Endothelial cell of umbilical vein (primary cell): ENCODE measurements at regions not wholly inside any gene's neighbourhood (a gene's known extent, or its start where the extent isn't known, plus 50 kb on each side); places are given as distances from the start of the nearest gene placed in this dataset.
A peak's percentile ranks its signal among the peaks of the same experiment; 100 is the strongest.

Experiments used
- BruUV-seq: library from RNA; stranded (reverse); fragments of 400-500 nt; replicated peaks from 2 replicates; lab custom pipeline; 2021; lab: Mats Ljungman, UMichigan
- CTCF ChIA-PET: fragments of 300-600, 350-600 bp; sonication (Branson Sonifier 250); formaldehyde crosslinking; loops from one replicate; lab custom pipeline; 2021; ENCODE audit warnings: antibody characterized with exemption, inconsistent platforms; lab: Charles Lee
- POLR2A ChIA-PET: fragments of 300-600, 350-600 bp; sonication (Branson Sonifier 250); formaldehyde crosslinking; loops from one replicate; lab custom pipeline; 2021; ENCODE audit warnings: antibody characterized with exemption, inconsistent platforms; lab: Charles Lee
- DNase-seq: peaks from one replicate; pipeline ENCODE4 v3.0.0-alpha.2; 2011; ENCODE audit warnings: low read depth, low spot score
- FAIRE-seq: peaks from 2 replicates; lab custom pipeline; 2011; peaks lifted over from hg19 to GRCh38; lab: Jason Lieb, UNC
- H2AFZ ChIP-seq: 2 replicates; pipeline ENCODE4 v1.6.0; 2012; ENCODE audit warnings: low read depth, low read length, control low read depth, inconsistent platforms
- H3K27ac ChIP-seq: 2 replicates; pipeline ENCODE4 v1.5.1; 2011; ENCODE audit warnings: low read depth, mild to moderate bottlenecking, control low read depth, low read length, moderate library complexity; ENCODE audit not compliant: insufficient read depth
- H3K27me3 ChIP-seq, 2 experiments: 2 replicates each; pipeline versions ENCODE4 v1.6.0 to v1.6.1; 2011; ENCODE audit warnings: low read length in 2 of 2, mixed read lengths in 1 of 2; ENCODE audit not compliant: control insufficient read depth in 2 of 2, insufficient read depth in 2 of 2
- H3K36me3 ChIP-seq, 2 experiments: 2 replicates in 1 of 2; 3 replicates in 1 of 2; pipeline ENCODE4 v1.5.1; 2011; ENCODE audit warnings: low read length in 2 of 2, mild to moderate bottlenecking in 1 of 2, moderate library complexity in 1 of 2; ENCODE audit not compliant: control insufficient read depth in 2 of 2, insufficient read depth in 2 of 2; ENCODE audit errors: extremely low read depth in 1 of 2
- H3K4me1 ChIP-seq: 3 replicates; pipeline ENCODE4 v1.5.1; 2011; ENCODE audit warnings: mild to moderate bottlenecking, low read length; ENCODE audit not compliant: control insufficient read depth, insufficient read depth; ENCODE audit errors: extremely low read depth
- H3K4me2 ChIP-seq: 2 replicates; pipeline ENCODE4 v1.6.1; 2011; ENCODE audit warnings: low read length, control low read depth, mixed read lengths; ENCODE audit not compliant: insufficient read depth
- H3K4me3 ChIP-seq, 3 experiments: fragments of 200-600 bp in 1 of 3; sonication (generic), shearing (Covaris generic) in 1 of 3; replicated peaks in 1 of 3; 2 replicates each; pipeline ENCODE4 v1.5.1; 2011 to 2016; ENCODE audit warnings: control low read depth in 3 of 3, low read length in 3 of 3, mild to moderate bottlenecking in 2 of 3, inconsistent platforms in 1 of 3, low read depth in 1 of 3, moderate library complexity in 1 of 3; ENCODE audit not compliant: insufficient read depth in 1 of 3
- H3K79me2 ChIP-seq: 2 replicates; pipeline ENCODE4 v1.6.0; 2012; ENCODE audit warnings: low read length, inconsistent platforms; ENCODE audit not compliant: control insufficient read depth, insufficient read depth
- H3K9ac ChIP-seq: replicated peaks from 2 replicates; pipeline ENCODE3; 2011; ENCODE audit warnings: low read length, control low read depth; ENCODE audit not compliant: insufficient read depth; ENCODE audit errors: extremely low read depth
- H3K9me1 ChIP-seq: replicated peaks from 3 replicates; pipeline ENCODE4 v1.6.0; 2011; ENCODE audit warnings: mild to moderate bottlenecking, low read length; ENCODE audit not compliant: control insufficient read depth, insufficient read depth; ENCODE audit errors: extremely low read depth
- H3K9me3 ChIP-seq: replicated peaks from 2 replicates; pipeline ENCODE4 v1.5.1; 2012; ENCODE audit warnings: low read length, inconsistent platforms; ENCODE audit not compliant: control insufficient read depth, insufficient read depth
- H4K20me1 ChIP-seq: replicated peaks from 2 replicates; pipeline ENCODE3; 2011; ENCODE audit warnings: mild to moderate bottlenecking, low read length; ENCODE audit not compliant: control insufficient read depth, insufficient read depth; ENCODE audit errors: extremely low read depth
- FOS ChIP-seq: IDR thresholded peaks from 2 replicates; pipeline ENCODE4 v1.6.1; 2011; ENCODE audit warnings: mild to moderate bottlenecking, low read length, moderate library complexity, borderline replicate concordance; ENCODE audit not compliant: insufficient read depth
- GATA2 ChIP-seq: IDR thresholded peaks from 2 replicates; pipeline ENCODE4 v1.7.0; 2011; ENCODE audit warnings: low read depth, mild to moderate bottlenecking, moderate library complexity, mixed read lengths, low read length; ENCODE audit not compliant: insufficient read length, insufficient read depth
- JUN ChIP-seq: IDR thresholded peaks from 2 replicates; pipeline ENCODE4 v1.6.1; 2011; ENCODE audit warnings: borderline replicate concordance, low read depth; ENCODE audit not compliant: insufficient read length, insufficient read depth
- MAX ChIP-seq: IDR thresholded peaks from 2 replicates; pipeline ENCODE4 v1.6.1; 2011; ENCODE audit not compliant: insufficient read depth, insufficient read length
- MYC ChIP-seq: IDR thresholded peaks from one replicate; pipeline ENCODE4 v1.6.1; 2011; ENCODE audit warnings: mild to moderate bottlenecking, low read depth, low read length
- POLR2AphosphoS5 ChIP-seq: IDR thresholded peaks from 2 replicates; pipeline ENCODE4 v1.6.1; 2012; ENCODE audit warnings: low read depth, mild to moderate bottlenecking, control low read depth, low read length, moderate library complexity; ENCODE audit not compliant: insufficient read depth
- dilution Hi-C: fragments of 300-500 bp; cut with MboI; formaldehyde crosslinking; loops from one replicate; pipeline ENCODE4 v1.15.0; 2019; ENCODE audit warnings: low sequenced_read_pairs; ENCODE audit not compliant: extremely low pct_ligation_motif_present
- intact Hi-C: fragments of 100-400 bp; cut with micrococcal nuclease; formaldehyde crosslinking; loops from one replicate; pipeline ENCODE4 v1.10.0; 2022
- TF ChIP-seq, protein P1 (sequence below), 2 donors: IDR thresholded peaks; 1 replicate in 1 of 2; 2 replicates in 1 of 2; pipeline ENCODE4 v1.5.1; 2011; ENCODE audit warnings: low read length in 2 of 2, mild to moderate bottlenecking in 2 of 2, moderate library complexity in 2 of 2, control low read depth in 1 of 2, inconsistent platforms in 1 of 2, low read depth in 1 of 2; ENCODE audit not compliant: insufficient read depth in 1 of 2; ENCODE audit errors: extremely low read depth in 1 of 2

GRCh38 chr3:184448321-184449160, 68.7 kb downstream of the CHRD start:
- POLR2A ChIA-PET: interaction anchor here (0.6 to 1.1 kb wide), 3 partner anchors 11 to 538 kb away, joined by 3 to 6 read pairs (median 4); no protein-coding TSS in a partner anchor

More at GRCh38 chr3:184448321-184449160, 68.7 kb downstream of the CHRD start:
- H4K20me1 ChIP-seq: no peaks in the 10 kb centered on the region
- no peak overlapping the region for H2AFZ ChIP-seq
- no peak overlapping the region for H3K4me2 ChIP-seq
- no peak for TF ChIP-seq MYC
- peak; percentile 100 for TF ChIP-seq GATA2
- TF ChIP-seq MAX: no peak
- TF ChIP-seq FOS: peak; percentile 96
- TF ChIP-seq POLR2AphosphoS5: peak; percentile 71
- TF ChIP-seq JUN: peak; percentile 100
- TF ChIP-seq, protein P1, sequence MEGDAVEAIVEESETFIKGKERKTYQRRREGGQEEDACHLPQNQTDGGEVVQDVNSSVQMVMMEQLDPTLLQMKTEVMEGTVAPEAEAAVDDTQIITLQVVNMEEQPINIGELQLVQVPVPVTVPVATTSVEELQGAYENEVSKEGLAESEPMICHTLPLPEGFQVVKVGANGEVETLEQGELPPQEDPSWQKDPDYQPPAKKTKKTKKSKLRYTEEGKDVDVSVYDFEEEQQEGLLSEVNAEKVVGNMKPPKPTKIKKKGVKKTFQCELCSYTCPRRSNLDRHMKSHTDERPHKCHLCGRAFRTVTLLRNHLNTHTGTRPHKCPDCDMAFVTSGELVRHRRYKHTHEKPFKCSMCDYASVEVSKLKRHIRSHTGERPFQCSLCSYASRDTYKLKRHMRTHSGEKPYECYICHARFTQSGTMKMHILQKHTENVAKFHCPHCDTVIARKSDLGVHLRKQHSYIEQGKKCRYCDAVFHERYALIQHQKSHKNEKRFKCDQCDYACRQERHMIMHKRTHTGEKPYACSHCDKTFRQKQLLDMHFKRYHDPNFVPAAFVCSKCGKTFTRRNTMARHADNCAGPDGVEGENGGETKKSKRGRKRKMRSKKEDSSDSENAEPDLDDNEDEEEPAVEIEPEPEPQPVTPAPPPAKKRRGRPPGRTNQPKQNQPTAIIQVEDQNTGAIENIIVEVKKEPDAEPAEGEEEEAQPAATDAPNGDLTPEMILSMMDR (IDR thresholded peaks at IDR 0.05; ENCODE audit: extremely low read depth in 1 of 2, insufficient read depth in 1 of 2, low read depth in 1 of 2, low read length in 2 of 2): no peak
- H3K36me3 ChIP-seq: no peaks in the 10 kb centered on the region
- DNase-seq (peak; percentile 96), FAIRE-seq (peak; percentile 100)
- CTCF ChIA-PET: interaction anchor here (0.9 to 1.6 kb wide), 9 partner anchors 13 to 81 kb away, joined by 3 to 7 read pairs (median 5); no protein-coding TSS in a partner anchor
- H3K9me1 ChIP-seq: no peaks in the 10 kb centered on the region
- H3K4me1 ChIP-seq: peaks cover 17% of the 10 kb centered on the region
- no peak overlapping the region for H3K9ac ChIP-seq
- H3K9me3 ChIP-seq: no peaks in the 10 kb centered on the region
- dilution Hi-C loops: no loop called here
- intact Hi-C loops: loop anchor here (1.0 kb wide), 2 partner anchors 11 to 25 kb away; no protein-coding TSS in a partner anchor
- H3K4me3 ChIP-seq: no peak overlapping the region
- H3K79me2 ChIP-seq: no peaks in the 10 kb centered on the region
- peak overlapping the region; percentile 71 for H3K27ac ChIP-seq
- no peaks in the 10 kb centered on the region for H3K27me3 ChIP-seq
- BruUV-seq: no TSS peak
